WERI-Rb-1 (cell line): ENCODE measurements at regions not wholly inside any gene's neighbourhood (a gene's known extent, or its start where the extent isn't known, plus 50 kb on each side); places are given as distances from the start of the nearest gene placed in this dataset.

ENCODE experiments used
- DNase-seq: peaks from one replicate; pipeline ENCODE4 v3.0.0-alpha.2; 2020
- H3K27ac ChIP-seq: fragments of 250-450 bp; sonication (Bioruptor Pico); 2 replicates; pipeline ENCODE4 v1.5.1; 2020; ENCODE audit warnings: mild to moderate bottlenecking, moderate library complexity
- H3K27me3 ChIP-seq: fragments of 250-450 bp; sonication (Bioruptor Pico); 2 replicates; pipeline ENCODE4 v1.5.1; 2021; ENCODE audit warnings: mild to moderate bottlenecking, low read depth, moderate library complexity; ENCODE audit not compliant: insufficient read depth, severe bottlenecking
- H3K36me3 ChIP-seq: fragments of 250-450 bp; sonication (Bioruptor Pico); 2 replicates; pipeline ENCODE4 v1.5.1; 2020; ENCODE audit warnings: mild to moderate bottlenecking, moderate library complexity
- H3K4me3 ChIP-seq: 2 replicates; pipeline ENCODE4 v1.5.1; 2011; ENCODE audit warnings: low read depth, mild to moderate bottlenecking, control low read depth, low read length
- H3K9me3 ChIP-seq: fragments of 250-450 bp; sonication (Bioruptor Pico); 2 replicates; pipeline ENCODE4 v1.5.1; 2021; ENCODE audit warnings: mild to moderate bottlenecking, moderate library complexity; ENCODE audit not compliant: severe bottlenecking
- TF ChIP-seq, protein P1 (sequence below): IDR thresholded peaks from 2 replicates; pipeline ENCODE4 v1.5.1; 2011; ENCODE audit warnings: low read depth, mild to moderate bottlenecking, control low read depth, inconsistent platforms, low read length

DNA sequence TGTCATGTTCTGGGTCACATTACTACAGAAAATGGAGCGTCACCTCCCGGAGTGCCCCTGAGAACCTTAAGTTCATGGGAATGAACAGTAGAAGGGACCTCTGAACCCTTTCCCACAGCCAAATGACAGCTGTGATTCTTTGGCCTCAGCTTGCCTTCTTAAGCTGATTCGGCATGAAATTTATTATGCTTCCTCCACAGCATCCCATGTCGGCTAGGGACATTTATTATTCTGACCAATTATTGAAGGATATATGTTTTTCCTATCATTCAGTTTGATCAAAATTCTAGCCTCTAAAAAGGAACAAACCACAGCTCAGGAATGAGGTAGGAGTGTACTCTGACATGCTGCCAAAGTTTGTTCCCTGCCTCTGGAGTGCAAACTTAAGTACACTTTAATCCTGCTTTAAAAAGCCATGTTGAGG lies 440.6 kb downstream of the CETN3 start:
- no peak for DNase-seq
- Histone ChIP-seq H3K36me3 (no peaks in the 10 kb centered on the region), H3K27me3 (no peaks in the 10 kb centered on the region), H3K4me3 (no peak overlapping the region), H3K27ac (no peak overlapping the region), H3K9me3 (no peaks in the 10 kb centered on the region)
- TF ChIP-seq, protein P1, sequence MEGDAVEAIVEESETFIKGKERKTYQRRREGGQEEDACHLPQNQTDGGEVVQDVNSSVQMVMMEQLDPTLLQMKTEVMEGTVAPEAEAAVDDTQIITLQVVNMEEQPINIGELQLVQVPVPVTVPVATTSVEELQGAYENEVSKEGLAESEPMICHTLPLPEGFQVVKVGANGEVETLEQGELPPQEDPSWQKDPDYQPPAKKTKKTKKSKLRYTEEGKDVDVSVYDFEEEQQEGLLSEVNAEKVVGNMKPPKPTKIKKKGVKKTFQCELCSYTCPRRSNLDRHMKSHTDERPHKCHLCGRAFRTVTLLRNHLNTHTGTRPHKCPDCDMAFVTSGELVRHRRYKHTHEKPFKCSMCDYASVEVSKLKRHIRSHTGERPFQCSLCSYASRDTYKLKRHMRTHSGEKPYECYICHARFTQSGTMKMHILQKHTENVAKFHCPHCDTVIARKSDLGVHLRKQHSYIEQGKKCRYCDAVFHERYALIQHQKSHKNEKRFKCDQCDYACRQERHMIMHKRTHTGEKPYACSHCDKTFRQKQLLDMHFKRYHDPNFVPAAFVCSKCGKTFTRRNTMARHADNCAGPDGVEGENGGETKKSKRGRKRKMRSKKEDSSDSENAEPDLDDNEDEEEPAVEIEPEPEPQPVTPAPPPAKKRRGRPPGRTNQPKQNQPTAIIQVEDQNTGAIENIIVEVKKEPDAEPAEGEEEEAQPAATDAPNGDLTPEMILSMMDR: no peak

DNA sequence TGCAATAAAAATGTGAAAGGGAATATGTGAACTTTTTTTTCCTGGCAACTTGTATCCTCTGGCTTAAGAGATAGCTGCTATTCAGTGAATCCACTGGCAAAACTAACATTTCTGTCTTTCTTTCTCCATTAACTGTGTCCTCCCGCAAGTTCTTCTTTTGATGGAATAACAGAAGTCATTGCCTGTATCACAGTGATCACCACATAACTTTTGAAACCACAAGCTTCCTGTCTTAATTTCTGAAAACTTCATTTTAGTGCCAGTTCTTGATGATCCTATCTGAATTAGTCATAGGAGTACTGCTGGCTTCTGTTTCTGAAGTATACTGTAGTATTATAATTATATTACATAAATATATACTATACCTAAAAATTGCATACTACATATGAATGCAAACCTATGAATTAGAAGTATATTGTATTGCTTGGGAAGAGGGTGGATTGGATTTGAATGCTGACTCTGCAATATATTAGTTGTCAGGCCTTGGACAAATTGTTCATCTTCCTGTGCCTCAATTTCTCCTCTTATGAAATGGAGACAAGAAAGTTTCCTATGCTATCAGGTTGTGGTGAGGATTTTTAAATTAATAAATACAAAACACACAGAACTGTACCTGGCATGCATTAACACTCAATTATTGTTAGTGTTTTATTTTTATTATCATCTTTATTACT lies 441.6 kb downstream of the CETN3 start:
- H3K4me3 ChIP-seq: no peak overlapping the region
- no peaks in the 10 kb centered on the region for H3K36me3 ChIP-seq
- DNase-seq: no peak
- TF ChIP-seq, protein P1: no peak
- no peaks in the 10 kb centered on the region for H3K27me3 ChIP-seq
- no peaks in the 10 kb centered on the region for H3K9me3 ChIP-seq
- H3K27ac ChIP-seq: no peak overlapping the region

DNA sequence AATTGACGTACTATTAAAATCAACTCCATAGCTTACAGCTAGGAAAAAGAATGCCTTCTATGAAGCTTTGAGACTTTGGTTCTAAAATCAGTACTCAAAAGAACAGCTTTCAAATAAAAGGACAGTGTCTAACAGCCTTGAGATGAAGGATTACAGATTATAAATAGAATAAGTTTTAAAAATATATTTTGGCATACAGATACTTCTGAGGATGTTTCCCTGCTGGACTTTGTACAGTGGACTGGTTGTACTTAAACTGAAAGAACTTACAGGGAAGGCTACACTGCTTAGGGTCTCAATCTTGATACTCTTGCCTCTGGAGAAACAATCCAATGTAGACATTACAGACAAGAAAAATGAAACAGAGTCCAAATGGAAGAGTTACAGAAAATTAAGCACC lies 452.7 kb downstream of the CETN3 start:
- TF ChIP-seq, protein P1: no peak
- no peaks in the 10 kb centered on the region for H3K9me3 ChIP-seq
- H3K27ac ChIP-seq: no peak overlapping the region
- H3K27me3 ChIP-seq: no peaks in the 10 kb centered on the region
- no peak overlapping the region for H3K4me3 ChIP-seq
- DNase-seq: no peak
- H3K36me3 ChIP-seq: no peaks in the 10 kb centered on the region

DNA sequence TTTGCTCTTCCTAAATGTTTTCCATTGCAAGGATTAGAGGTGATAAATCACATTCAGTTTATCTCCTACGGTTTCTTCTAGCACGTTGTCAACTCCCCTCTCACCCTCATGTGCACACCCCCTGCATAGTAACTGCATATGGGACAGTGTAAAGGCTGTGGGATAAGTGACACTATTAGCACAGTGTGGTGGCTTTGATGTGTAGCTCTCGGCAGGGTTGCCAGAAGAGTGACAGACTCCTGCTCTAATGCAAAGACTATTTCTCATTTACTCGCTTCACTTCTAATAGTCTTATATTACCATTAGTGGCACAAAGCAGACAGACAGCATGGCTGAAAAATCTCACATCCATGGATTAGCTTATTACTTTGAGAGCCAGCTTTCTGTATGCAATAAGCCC lies 454.6 kb downstream of the CETN3 start:
- H3K27me3 ChIP-seq: no peaks in the 10 kb centered on the region

DNA sequence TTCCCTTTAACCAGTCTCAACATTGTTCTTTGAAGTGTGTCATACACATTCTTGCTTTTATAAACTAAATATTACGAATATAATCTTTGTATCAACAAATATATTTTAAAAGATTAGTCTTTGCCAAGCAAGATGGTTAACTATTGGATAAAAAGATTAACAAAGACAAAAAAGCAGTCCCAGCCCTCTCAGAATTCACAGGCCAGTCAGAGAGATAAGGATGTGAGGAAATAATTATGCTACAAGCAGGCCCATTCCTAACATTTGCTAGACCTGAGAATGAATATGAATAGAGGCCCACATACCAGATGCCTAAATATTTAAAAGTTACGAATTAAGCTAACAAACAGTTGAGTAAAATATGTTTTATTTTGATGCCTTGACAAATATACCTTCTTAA lies 457.7 kb downstream of the CETN3 start:
- no peaks in the 10 kb centered on the region for H3K27me3 ChIP-seq
- no peaks in the 10 kb centered on the region for H3K9me3 ChIP-seq
- H3K36me3 ChIP-seq: no peaks in the 10 kb centered on the region
- DNase-seq: no peak
- TF ChIP-seq, protein P1: no peak
- no peak overlapping the region for H3K27ac ChIP-seq
- H3K4me3 ChIP-seq: no peak overlapping the region

More for the DNA sequence above, 454.6 kb downstream of the CETN3 start:
- DNase-seq: peak; percentile 16
- no peaks in the 10 kb centered on the region for H3K9me3 ChIP-seq
- H3K27ac ChIP-seq: no peak overlapping the region
- H3K36me3 ChIP-seq: no peaks in the 10 kb centered on the region
- no peak overlapping the region for H3K4me3 ChIP-seq
- TF ChIP-seq, protein P1: no peak

DNA sequence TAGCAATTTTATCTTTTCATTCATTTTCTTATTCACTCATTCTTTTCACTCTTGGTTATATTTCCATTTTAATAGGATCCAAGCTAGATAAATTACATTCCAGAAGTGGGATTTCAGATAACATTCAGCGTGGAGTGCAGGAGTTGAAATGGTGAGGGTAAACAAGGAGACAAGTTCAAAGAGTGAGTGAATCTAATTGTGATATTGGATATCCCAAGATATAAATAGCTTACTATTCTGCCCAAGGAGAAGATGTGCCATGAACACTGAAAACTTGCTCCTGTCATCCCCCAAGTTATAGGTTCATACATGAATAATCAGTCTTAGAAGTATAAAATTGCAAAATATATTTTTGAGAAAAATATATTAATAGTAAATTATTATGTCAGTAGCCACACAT lies 459.3 kb downstream of the CETN3 start:
- Histone ChIP-seq H3K9me3 (no peaks in the 10 kb centered on the region), H3K36me3 (no peaks in the 10 kb centered on the region), H3K4me3 (no peak overlapping the region), H3K27me3 (no peaks in the 10 kb centered on the region), H3K27ac (no peak overlapping the region)
- TF ChIP-seq, protein P1: no peak
- no peak for DNase-seq
